GM03348 (cell line): ENCODE measurements at regions not wholly inside any gene's neighbourhood (a gene's known extent, or its start where the extent isn't known, plus 50 kb on each side); places are given as distances from the start of the nearest gene placed in this dataset.
"Not testable (repeated sequence)": the region's sequence is repeated elsewhere in the genome, so short reads cannot be mapped to it uniquely, and the experiment has no call there.

Source experiments
- DNase-seq: peaks from one replicate; pipeline ENCODE4 v3.0.0; 2012; ENCODE audit warnings: low spot score

- DNase-seq, result not testable (repeated sequence)
Observed at GRCh38 chr6:4725136-4725760, 51.0 kb upstream of the CDYL start.

- not testable (repeated sequence) for DNase-seq
Observed at GRCh38 chr6:4724727-4725126, 51.5 kb upstream of the CDYL start.

GRCh38 chr6:4723383-4723782 lies 52.8 kb upstream of the CDYL start:
- no peak for DNase-seq

- DNase-seq, result not testable (repeated sequence)
Observed at GRCh38 chr6:4721368-4721767, 54.8 kb upstream of the CDYL start.

DNA sequence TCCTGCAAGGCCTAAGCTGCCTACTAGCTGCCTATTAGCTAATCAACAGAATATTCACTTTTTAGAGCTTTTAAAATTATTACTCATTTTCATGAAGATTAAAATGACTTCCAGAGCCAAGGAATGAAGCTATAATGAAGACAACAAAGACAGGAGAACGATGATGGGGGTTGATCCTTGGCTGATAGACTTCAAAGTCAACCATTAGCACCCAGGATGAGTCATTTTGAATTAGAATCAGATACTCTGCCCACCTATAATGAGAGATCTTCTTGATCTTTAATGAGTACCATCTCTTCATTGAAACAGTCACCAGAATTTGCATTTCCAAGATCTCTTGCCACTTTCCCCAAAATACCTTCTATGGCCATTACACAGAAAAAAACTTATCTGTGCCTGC lies 56.7 kb upstream of the CDYL start:
- DNase-seq, result no peak

DNA sequence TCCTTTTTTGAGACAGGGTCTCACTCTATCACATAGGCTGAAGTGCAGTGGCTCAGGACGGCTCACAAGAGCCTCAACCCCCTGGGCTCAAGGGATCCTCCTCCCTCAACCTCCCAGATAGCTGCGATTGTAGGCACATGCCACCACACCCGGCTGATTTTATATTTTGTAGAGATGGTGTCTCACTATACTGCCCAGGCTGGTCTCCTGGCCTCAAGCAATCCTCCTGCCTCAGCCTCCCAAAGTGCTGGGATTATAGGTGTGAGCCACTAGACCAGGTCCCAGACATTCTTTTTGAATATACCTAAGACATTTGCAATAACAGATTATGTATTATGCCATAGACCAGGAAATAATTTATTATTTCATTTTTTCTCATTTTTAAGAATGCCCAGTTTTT lies 58.3 kb upstream of the CDYL start:
- DNase-seq, result no peak

GRCh38 chr6:4717124-4717523 lies 59.1 kb upstream of the CDYL start:
- DNase-seq, result no peak

DNA sequence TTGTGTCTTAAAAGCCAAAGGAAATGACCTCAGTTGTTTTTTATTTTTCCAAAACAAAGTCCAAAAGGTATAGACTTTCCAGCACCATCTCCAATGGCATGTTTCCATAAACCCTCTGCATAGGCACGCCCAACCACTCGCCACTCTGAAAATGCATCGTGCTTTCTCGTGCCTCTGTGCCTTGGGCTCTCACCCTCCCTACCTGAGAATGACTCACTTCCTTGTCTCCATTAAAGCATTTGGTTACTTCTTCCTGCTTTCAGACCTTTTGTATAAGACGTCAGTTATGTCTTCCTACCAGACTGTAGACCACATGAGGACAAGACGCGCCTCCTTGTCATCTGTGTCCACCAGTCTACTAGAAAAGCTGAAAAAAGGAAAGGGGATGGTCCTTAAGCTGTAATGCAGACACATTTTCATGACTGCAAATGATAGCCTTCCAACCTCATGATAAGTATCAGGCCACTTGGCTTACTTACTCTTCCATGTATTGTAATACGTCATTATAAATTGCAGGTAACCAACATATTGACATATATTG lies 61.2 kb upstream of the CDYL start:
- no peak for DNase-seq

GRCh38 chr6:4712291-4712690 lies 63.9 kb upstream of the CDYL start:
- no peak for DNase-seq

GRCh38 chr6:4707011-4707410 lies 69.2 kb upstream of the CDYL start:
- no peak for DNase-seq

GRCh38 chr6:4705809-4706208 lies 70.4 kb upstream of the CDYL start:
- no peak for DNase-seq

DNA sequence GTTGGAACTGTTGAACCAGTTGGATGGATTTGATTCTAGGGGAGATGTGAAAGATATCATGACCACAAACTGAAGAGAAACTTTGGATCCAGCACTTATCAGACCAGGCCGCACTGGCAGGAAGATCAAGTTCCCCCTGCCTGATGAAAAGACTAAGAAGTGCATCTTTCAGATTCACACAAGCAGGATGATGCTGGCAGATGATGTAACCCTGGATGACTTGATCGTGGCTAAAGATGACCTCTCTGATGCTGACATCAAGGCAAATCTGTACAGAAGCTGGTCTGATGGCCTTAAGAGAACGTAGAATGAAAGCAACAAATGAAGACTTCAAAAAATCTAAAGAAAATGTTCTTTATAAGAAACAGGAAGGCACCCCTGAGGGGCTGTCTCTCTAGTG lies 72.8 kb upstream of the CDYL start:
- no peak for DNase-seq

- peak; percentile 63 for DNase-seq
Observed at GRCh38 chr6:4698901-4699659, 77.1 kb upstream of the CDYL start.

- DNase-seq, result no peak
Observed at GRCh38 chr6:4693173-4693970, 82.8 kb upstream of the CDYL start.

DNA sequence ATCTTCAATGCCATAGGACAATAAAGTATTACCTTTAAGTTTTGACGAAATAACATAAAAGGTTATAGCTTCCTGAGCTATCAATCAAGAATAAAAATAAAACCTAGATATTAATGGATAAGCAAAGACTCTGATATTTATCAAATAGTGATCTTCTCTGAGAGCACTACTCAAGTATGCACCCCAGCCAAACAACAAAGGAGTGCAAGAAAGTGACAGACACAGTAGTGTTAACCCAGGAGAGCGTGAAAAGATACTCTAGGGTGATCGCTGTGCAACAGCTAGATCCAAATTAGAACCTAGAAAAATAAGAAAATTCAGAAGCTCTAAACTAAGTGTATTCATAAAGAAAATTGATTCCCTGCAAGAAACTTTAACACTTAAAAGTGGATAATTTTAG lies 83.5 kb upstream of the CDYL start:
- DNase-seq, result no peak

DNA sequence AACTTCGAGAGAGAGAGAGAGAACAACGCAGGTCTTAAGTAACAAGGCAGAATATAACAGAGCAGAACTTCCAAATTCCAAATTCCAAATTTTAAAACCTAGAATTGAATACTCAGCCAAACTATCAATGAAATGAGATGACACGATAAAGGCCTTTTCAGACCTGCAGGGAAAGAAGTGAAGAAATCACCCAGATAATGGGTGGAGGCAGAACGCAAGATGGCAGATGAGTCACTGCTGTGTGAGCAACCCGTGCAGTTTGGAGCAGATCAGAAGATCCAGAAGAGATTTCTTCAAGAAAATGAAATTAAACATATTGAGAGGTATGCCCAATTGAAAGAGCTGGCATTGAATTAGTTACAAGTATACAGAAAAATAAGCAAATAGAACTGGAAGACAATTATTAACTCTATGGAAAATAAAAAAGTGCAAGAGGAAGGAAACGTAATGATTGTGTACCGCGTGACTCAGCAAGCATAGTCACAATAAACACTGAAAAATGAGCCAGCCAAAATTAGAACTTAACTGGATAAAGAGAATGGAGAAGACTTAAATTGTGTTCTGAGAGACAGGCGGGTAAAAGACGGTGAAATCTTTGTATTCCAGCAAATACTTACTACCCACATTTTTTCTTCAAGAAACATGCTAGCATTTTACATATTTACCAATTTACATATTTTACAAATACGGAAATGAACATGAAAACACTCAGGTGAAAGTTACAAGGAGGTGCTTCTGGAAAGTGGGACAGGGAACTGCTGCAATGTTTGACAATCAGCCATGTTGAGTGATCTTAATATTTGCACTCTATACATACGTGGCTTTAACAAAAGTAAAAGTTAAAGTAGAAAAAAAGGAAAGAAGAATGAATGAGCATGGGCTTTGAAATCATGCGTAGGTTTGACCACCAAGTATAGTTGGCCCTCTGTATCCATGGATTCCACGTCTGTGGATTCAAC lies 87.9 kb upstream of the CDYL start:
- peak; percentile 87 for DNase-seq

GRCh38 chr6:4687656-4687988 lies 88.6 kb upstream of the CDYL start:
- DNase-seq, result no peak

GRCh38 chr6:4682431-4683097 lies 93.6 kb upstream of the CDYL start:
- no peak for DNase-seq

GRCh38 chr6:4678506-4679300 lies 97.5 kb upstream of the CDYL start:
- no peak for DNase-seq

DNA sequence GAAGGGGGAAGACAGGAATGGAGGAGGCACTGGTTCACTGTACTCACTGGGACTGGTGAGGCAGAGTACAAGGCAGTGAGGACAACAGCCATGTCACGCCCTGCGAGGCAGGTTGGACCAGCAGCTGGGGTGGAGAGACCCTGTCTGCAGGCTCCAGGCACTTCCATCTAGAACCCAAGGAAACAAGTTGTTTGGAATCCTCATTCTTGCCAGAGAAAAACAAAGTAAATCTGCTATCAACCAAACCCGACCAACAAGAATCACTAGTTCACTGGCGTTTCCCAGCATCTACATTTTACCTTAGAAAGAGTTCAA lies 98.5 kb upstream of the CDYL start:
- no peak for DNase-seq
